A673 (cell line): ENCODE measurements at regions not wholly inside any gene's neighbourhood (a gene's known extent, or its start where the extent isn't known, plus 50 kb on each side); places are given as distances from the start of the nearest gene placed in this dataset.

Experiments
- BruUV-seq: library from RNA; stranded (reverse); fragments of 400-500 nt; replicated peaks from 2 replicates; lab custom pipeline; 2021; lab: Mats Ljungman, UMichigan
- CTCF ChIA-PET: fragments of 300-600 bp; sonication (Branson Sonifier 250); formaldehyde crosslinking; loops from one replicate; lab custom pipeline; 2022; ENCODE audit warnings: antibody characterized with exemption; lab: Charles Lee
- POLR2A ChIA-PET: fragments of 300-600 bp; sonication (Branson Sonifier 250); formaldehyde crosslinking; loops from one replicate; lab custom pipeline; 2022; ENCODE audit warnings: antibody characterized with exemption; ENCODE audit not compliant: low non-redundant PET; lab: Charles Lee
- DNase-seq: peaks from one replicate; pipeline ENCODE4 v3.0.0-alpha.2; 2015; ENCODE audit warnings: low spot score
- H3K27ac ChIP-seq: fragments of 200-600 bp; sonication (generic); 2 replicates; pipeline ENCODE4 v1.5.1; 2016; ENCODE audit warnings: mixed run types, low read depth, mild to moderate bottlenecking, mixed read lengths, antibody characterized with exemption, low read length; ENCODE audit not compliant: poor library complexity, severe bottlenecking
- H3K27me3 ChIP-seq: fragments of 200-600 bp; sonication (generic); replicated peaks from 2 replicates; pipeline ENCODE4 v1.6.1; 2017; ENCODE audit warnings: mixed run types, low read depth, mild to moderate bottlenecking, mixed read lengths, antibody characterized with exemption, low read length; ENCODE audit not compliant: insufficient read depth, poor library complexity
- H3K36me3 ChIP-seq: fragments of 200-600 bp; sonication (generic); 2 replicates; pipeline ENCODE4 v1.6.1; 2016; ENCODE audit warnings: mixed run types, mild to moderate bottlenecking, mixed read lengths, antibody characterized with exemption, low read length; ENCODE audit not compliant: insufficient read depth, poor library complexity, severe bottlenecking
- H3K4me1 ChIP-seq: fragments of 200-600 bp; sonication (generic); 2 replicates; pipeline ENCODE4 v1.6.1; 2017; ENCODE audit warnings: mixed run types, mild to moderate bottlenecking, mixed read lengths, antibody characterized with exemption, low read length; ENCODE audit not compliant: insufficient read depth, poor library complexity, severe bottlenecking
- H3K4me3 ChIP-seq: fragments of 200-600 bp; sonication (generic); 2 replicates; pipeline ENCODE4 v1.5.1; 2016; ENCODE audit warnings: low read depth, mixed run types, mild to moderate bottlenecking, mixed read lengths, low read length; ENCODE audit not compliant: poor library complexity, severe bottlenecking
- H3K9me3 ChIP-seq: fragments of 200-600 bp; sonication (generic); 2 replicates; pipeline ENCODE4 v1.6.1; 2016; ENCODE audit warnings: mixed run types, low read depth, mild to moderate bottlenecking, mixed read lengths, antibody characterized with exemption, low read length; ENCODE audit not compliant: poor library complexity, severe bottlenecking
- EZH2 ChIP-seq: fragments of 200-600 bp; sonication (generic); IDR thresholded peaks from 2 replicates; pipeline ENCODE4 v1.6.1; 2017; ENCODE audit warnings: borderline replicate concordance, low read depth, mild to moderate bottlenecking, mixed read lengths, antibody characterized with exemption, low read length; ENCODE audit not compliant: poor library complexity, severe bottlenecking
- intact Hi-C: fragments of 100-400 bp; cut with micrococcal nuclease; formaldehyde crosslinking; loops from one replicate; pipeline ENCODE4 v1.10.0; 2022; ENCODE audit not compliant: unreplicated experiment
- TF ChIP-seq, protein P1 (sequence below): fragments of 300-800, 200-600 bp; sonication (generic); conservative IDR thresholded peaks from 2 replicates; pipeline ENCODE4 v1.5.1; 2017; ENCODE audit warnings: low read depth, mild to moderate bottlenecking, antibody characterized with exemption, low read length, moderate library complexity, mixed read lengths

DNA sequence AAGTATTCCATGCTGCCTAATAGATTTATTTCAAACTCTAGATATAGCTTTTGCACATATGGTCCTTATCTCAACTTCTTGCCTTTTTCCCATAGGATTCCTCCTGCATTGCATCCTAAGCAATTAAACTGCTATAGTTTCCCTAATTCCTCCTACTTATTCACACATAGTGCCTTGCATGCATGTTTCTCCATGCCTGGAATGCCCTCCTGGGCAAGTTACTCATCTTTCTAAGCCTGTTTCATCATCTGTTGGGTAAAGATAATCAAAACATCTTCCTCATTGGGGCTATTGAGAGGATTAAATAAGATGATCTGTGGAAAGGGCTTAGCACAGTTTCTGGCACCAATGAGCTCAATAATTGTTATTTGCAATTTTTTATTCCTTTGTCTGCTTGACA lies 726.5 kb downstream of the SLC4A3 start:
- no peak overlapping the region for H3K4me3 ChIP-seq
- H3K36me3 ChIP-seq: no peaks in the 10 kb centered on the region
- no peak overlapping the region for H3K27ac ChIP-seq
- H3K4me1 ChIP-seq: no peaks in the 10 kb centered on the region
- no peaks in the 10 kb centered on the region for H3K9me3 ChIP-seq
- BruUV-seq: no TSS peak
- TF ChIP-seq, protein P1, sequence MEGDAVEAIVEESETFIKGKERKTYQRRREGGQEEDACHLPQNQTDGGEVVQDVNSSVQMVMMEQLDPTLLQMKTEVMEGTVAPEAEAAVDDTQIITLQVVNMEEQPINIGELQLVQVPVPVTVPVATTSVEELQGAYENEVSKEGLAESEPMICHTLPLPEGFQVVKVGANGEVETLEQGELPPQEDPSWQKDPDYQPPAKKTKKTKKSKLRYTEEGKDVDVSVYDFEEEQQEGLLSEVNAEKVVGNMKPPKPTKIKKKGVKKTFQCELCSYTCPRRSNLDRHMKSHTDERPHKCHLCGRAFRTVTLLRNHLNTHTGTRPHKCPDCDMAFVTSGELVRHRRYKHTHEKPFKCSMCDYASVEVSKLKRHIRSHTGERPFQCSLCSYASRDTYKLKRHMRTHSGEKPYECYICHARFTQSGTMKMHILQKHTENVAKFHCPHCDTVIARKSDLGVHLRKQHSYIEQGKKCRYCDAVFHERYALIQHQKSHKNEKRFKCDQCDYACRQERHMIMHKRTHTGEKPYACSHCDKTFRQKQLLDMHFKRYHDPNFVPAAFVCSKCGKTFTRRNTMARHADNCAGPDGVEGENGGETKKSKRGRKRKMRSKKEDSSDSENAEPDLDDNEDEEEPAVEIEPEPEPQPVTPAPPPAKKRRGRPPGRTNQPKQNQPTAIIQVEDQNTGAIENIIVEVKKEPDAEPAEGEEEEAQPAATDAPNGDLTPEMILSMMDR: no peak
- POLR2A ChIA-PET: interaction anchor here (0.5 kb wide), 1 partner anchor 16 kb away, joined by 4 read pairs; no protein-coding TSS in a partner anchor
- CTCF ChIA-PET: no interaction called here
- no peak for DNase-seq
- intact Hi-C loops: no loop called here
- H3K27me3 ChIP-seq: no peaks in the 10 kb centered on the region

DNA sequence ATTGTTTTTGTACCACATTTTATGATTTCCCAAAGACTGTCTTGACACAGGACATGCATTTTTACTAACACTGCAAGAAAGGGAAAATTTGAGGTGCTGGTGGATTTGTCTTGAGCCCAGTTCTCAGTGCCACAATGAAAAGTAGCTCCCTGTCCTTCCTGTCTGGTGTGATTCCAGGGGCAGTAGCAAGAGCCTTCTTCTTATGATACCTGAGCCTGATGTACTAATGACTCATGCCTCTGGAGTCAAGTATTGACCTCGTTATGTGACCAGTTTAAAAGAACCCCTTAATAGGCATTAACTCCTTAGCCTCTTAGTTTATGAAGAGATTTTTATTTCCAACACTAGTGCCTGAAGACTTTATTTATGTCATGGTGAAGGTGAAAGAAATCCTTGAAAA lies 728.6 kb downstream of the SLC4A3 start:
- POLR2A ChIA-PET: no interaction called here
- no peak for TF ChIP-seq EZH2
- TF ChIP-seq, protein P1: no peak
- no peaks in the 10 kb centered on the region for H3K27me3 ChIP-seq
- no peak overlapping the region for H3K4me3 ChIP-seq
- no peaks in the 10 kb centered on the region for H3K36me3 ChIP-seq
- DNase-seq: no peak
- no peak overlapping the region for H3K27ac ChIP-seq
- intact Hi-C loops: no loop called here
- no peaks in the 10 kb centered on the region for H3K9me3 ChIP-seq
- CTCF ChIA-PET: interaction anchor here (0.6 kb wide), 1 partner anchor 18 kb away, joined by 6 read pairs; no protein-coding TSS in a partner anchor
- no peaks in the 10 kb centered on the region for H3K4me1 ChIP-seq
- no TSS peak for BruUV-seq

DNA sequence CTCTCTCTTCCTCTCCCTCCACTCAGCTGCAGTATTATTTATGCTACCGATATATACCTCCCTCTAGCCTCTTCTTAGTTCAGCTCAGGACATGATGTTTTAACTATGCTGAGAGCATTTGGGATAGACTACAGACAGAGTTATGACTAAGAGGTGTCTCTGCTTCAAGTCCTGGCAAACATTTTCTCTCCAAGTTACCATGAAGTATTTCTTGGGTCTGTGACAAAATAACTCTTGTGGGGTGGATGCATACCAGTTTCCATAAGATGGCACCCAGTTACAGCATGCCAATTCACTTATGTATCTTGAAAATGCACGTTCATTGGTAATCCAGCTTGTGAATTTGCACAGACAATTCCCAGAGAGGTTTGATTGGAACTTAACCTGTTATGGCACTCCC lies 737.6 kb downstream of the SLC4A3 start:
- BruUV-seq: no TSS peak
- H3K4me3 ChIP-seq: no peak overlapping the region
- intact Hi-C loops: no loop called here
- H3K27me3 ChIP-seq: no peaks in the 10 kb centered on the region
- ChIA-PET POLR2A (no interaction called here), CTCF (no interaction called here)
- H3K36me3 ChIP-seq: no peaks in the 10 kb centered on the region
- H3K4me1 ChIP-seq: no peaks in the 10 kb centered on the region
- H3K9me3 ChIP-seq: no peaks in the 10 kb centered on the region
- TF ChIP-seq EZH2: no peak
- TF ChIP-seq, protein P1: no peak
- H3K27ac ChIP-seq: no peak overlapping the region
- no peak for DNase-seq
